HEK293 (cell line): ENCODE measurements at regions not wholly inside any gene's neighbourhood (a gene's known extent, or its start where the extent isn't known, plus 50 kb on each side); places are given as distances from the start of the nearest gene placed in this dataset.

Source experiments
- GFI1B ChIP-seq: fragments of 450-650 bp; formaldehyde crosslinking; IDR thresholded peaks from 2 replicates; pipeline ENCODE4 v1.5.1; 2016; ENCODE audit warnings: missing biosample characterization, missing genetic modification characterization
- GLI4 ChIP-seq: fragments of 450-650 bp; formaldehyde crosslinking; IDR thresholded peaks from 2 replicates; pipeline ENCODE4 v1.5.1; 2016; ENCODE audit warnings: missing biosample characterization, missing genetic modification characterization
- KLF17 ChIP-seq: fragments of 450-650 bp; formaldehyde crosslinking; IDR thresholded peaks from 2 replicates; pipeline ENCODE4 v1.5.1; 2016; ENCODE audit warnings: missing biosample characterization, missing genetic modification characterization
- KLF8 ChIP-seq: fragments of 450-650 bp; formaldehyde crosslinking; IDR thresholded peaks from 2 replicates; pipeline ENCODE4 v1.5.1; 2016; ENCODE audit warnings: missing biosample characterization, missing genetic modification characterization
- MEIS1 ChIP-seq: sonication (generic); formaldehyde crosslinking; IDR thresholded peaks from 2 replicates; pipeline ENCODE4 v1.8.1; 2022; ENCODE audit warnings: missing genetic modification reagents, mild to moderate bottlenecking, borderline replicate concordance
- PBX3 ChIP-seq: sonication (generic); formaldehyde crosslinking; IDR thresholded peaks from 2 replicates; pipeline ENCODE4 v1.8.1; 2022; ENCODE audit warnings: mild to moderate bottlenecking, moderate library complexity, missing genetic modification reagents
- RBAK ChIP-seq: fragments of 450-650 bp; formaldehyde crosslinking; IDR thresholded peaks from 2 replicates; pipeline ENCODE4 v1.5.1; 2016; ENCODE audit warnings: missing biosample characterization, missing genetic modification characterization
- SCRT2 ChIP-seq: fragments of 450-650 bp; formaldehyde crosslinking; IDR thresholded peaks from 2 replicates; pipeline ENCODE4 v1.5.1; 2016; ENCODE audit warnings: missing biosample characterization, missing genetic modification characterization
- SP2 ChIP-seq: fragments of 450-650 bp; formaldehyde crosslinking; IDR thresholded peaks from 2 replicates; pipeline ENCODE4 v1.5.1; 2016; ENCODE audit warnings: missing biosample characterization, missing genetic modification characterization
- SP7 ChIP-seq: fragments of 450-650 bp; formaldehyde crosslinking; IDR thresholded peaks from 2 replicates; pipeline ENCODE4 v1.5.1; 2016; ENCODE audit warnings: missing biosample characterization, missing genetic modification characterization
- TCF7L2 ChIP-seq: IDR thresholded peaks from 2 replicates; pipeline ENCODE4 v1.6.1; 2011; ENCODE audit warnings: low read depth, mild to moderate bottlenecking, inconsistent platforms, low read length, moderate library complexity, borderline replicate concordance
- ZBTB1 ChIP-seq: fragments of 450-650 bp; formaldehyde crosslinking; IDR thresholded peaks from 2 replicates; pipeline ENCODE4 v1.5.1; 2016; ENCODE audit warnings: missing biosample characterization, missing genetic modification characterization
- ZBTB17 ChIP-seq: fragments of 450-650 bp; formaldehyde crosslinking; IDR thresholded peaks from 2 replicates; pipeline ENCODE4 v1.5.1; 2016; ENCODE audit warnings: missing biosample characterization, missing genetic modification characterization
- ZBTB20 ChIP-seq: fragments of 450-650 bp; formaldehyde crosslinking; IDR thresholded peaks from 2 replicates; pipeline ENCODE4 v1.5.1; 2016; ENCODE audit warnings: missing biosample characterization, missing genetic modification characterization
- ZFP3 ChIP-seq: fragments of 450-650 bp; formaldehyde crosslinking; IDR thresholded peaks from 2 replicates; pipeline ENCODE4 v1.5.1; 2016; ENCODE audit warnings: low read depth, missing biosample characterization, missing genetic modification characterization
- ZNF133 ChIP-seq: fragments of 450-650 bp; formaldehyde crosslinking; IDR thresholded peaks from 2 replicates; pipeline ENCODE4 v1.5.1; 2016; ENCODE audit warnings: missing biosample characterization, missing genetic modification characterization
- ZNF138 ChIP-seq: fragments of 450-650 bp; formaldehyde crosslinking; IDR thresholded peaks from 2 replicates; pipeline ENCODE4 v1.5.1; 2016; ENCODE audit warnings: missing biosample characterization, missing genetic modification characterization, borderline replicate concordance
- ZNF140 ChIP-seq: fragments of 450-650 bp; formaldehyde crosslinking; IDR thresholded peaks from 2 replicates; pipeline ENCODE4 v1.5.1; 2016; ENCODE audit warnings: missing biosample characterization, missing genetic modification characterization
- ZNF19 ChIP-seq: fragments of 450-650 bp; formaldehyde crosslinking; IDR thresholded peaks from 2 replicates; pipeline ENCODE4; 2016; ENCODE audit warnings: missing biosample characterization, missing genetic modification characterization, low read depth
- ZNF354C ChIP-seq: fragments of 450-650 bp; formaldehyde crosslinking; IDR thresholded peaks from 2 replicates; pipeline ENCODE4 v1.5.1; 2016; ENCODE audit warnings: missing biosample characterization, missing genetic modification characterization, low read depth, borderline replicate concordance
- ZNF366 ChIP-seq: fragments of 450-650 bp; formaldehyde crosslinking; conservative IDR thresholded peaks from 2 replicates; pipeline ENCODE4 v1.5.1; 2016; ENCODE audit warnings: missing biosample characterization, missing genetic modification characterization
- ZNF398 ChIP-seq: fragments of 450-650 bp; formaldehyde crosslinking; IDR thresholded peaks from 2 replicates; pipeline ENCODE4 v1.5.1; 2017; ENCODE audit warnings: missing biosample characterization, missing genetic modification characterization
- ZNF423 ChIP-seq: fragments of 450-650 bp; formaldehyde crosslinking; IDR thresholded peaks from 2 replicates; pipeline ENCODE4 v1.5.1; 2016; ENCODE audit warnings: missing biosample characterization, missing genetic modification characterization
- ZNF426 ChIP-seq: fragments of 450-650 bp; formaldehyde crosslinking; IDR thresholded peaks from 2 replicates; pipeline ENCODE4 v1.5.1; 2017; ENCODE audit warnings: missing biosample characterization, missing genetic modification characterization, mild to moderate bottlenecking, inconsistent platforms, moderate library complexity
- ZNF473 ChIP-seq: fragments of 450-650 bp; formaldehyde crosslinking; IDR thresholded peaks from 2 replicates; pipeline ENCODE4 v1.5.1; 2017; ENCODE audit warnings: missing biosample characterization, missing genetic modification characterization
- ZNF488 ChIP-seq: fragments of 450-650 bp; formaldehyde crosslinking; IDR thresholded peaks from 2 replicates; pipeline ENCODE4 v1.5.1; 2016; ENCODE audit warnings: missing biosample characterization, missing genetic modification characterization
- ZNF510 ChIP-seq: fragments of 450-650 bp; formaldehyde crosslinking; IDR thresholded peaks from 2 replicates; pipeline ENCODE4 v1.5.1; 2018; ENCODE audit warnings: mild to moderate bottlenecking, missing genetic modification characterization, missing biosample characterization; ENCODE audit not compliant: insufficient replicate concordance
- ZNF521 ChIP-seq: fragments of 450-650 bp; formaldehyde crosslinking; IDR thresholded peaks from 2 replicates; pipeline ENCODE4 v1.5.1; 2017; ENCODE audit warnings: missing biosample characterization, mild to moderate bottlenecking, missing genetic modification characterization
- ZNF530 ChIP-seq: fragments of 450-650 bp; formaldehyde crosslinking; IDR thresholded peaks from 2 replicates; pipeline ENCODE4 v1.5.1; 2016; ENCODE audit warnings: low read depth, missing biosample characterization, missing genetic modification characterization
- ZNF555 ChIP-seq: fragments of 450-650 bp; formaldehyde crosslinking; conservative IDR thresholded peaks from 2 replicates; pipeline ENCODE4 v1.5.1; 2017; ENCODE audit warnings: missing biosample characterization, mild to moderate bottlenecking, missing genetic modification characterization, inconsistent platforms
- ZNF621 ChIP-seq: fragments of 450-650 bp; formaldehyde crosslinking; IDR thresholded peaks from 2 replicates; pipeline ENCODE4 v1.5.1; 2017; ENCODE audit warnings: missing biosample characterization, missing genetic modification characterization
- ZNF623 ChIP-seq: fragments of 450-650 bp; formaldehyde crosslinking; IDR thresholded peaks from 2 replicates; pipeline ENCODE4 v1.5.1; 2016; ENCODE audit warnings: missing biosample characterization, missing genetic modification characterization
- ZNF768 ChIP-seq: fragments of 450-650 bp; formaldehyde crosslinking; IDR thresholded peaks from 2 replicates; pipeline ENCODE4 v1.5.1; 2018; ENCODE audit warnings: missing biosample characterization, mild to moderate bottlenecking, missing genetic modification characterization
- ZNF791 ChIP-seq: fragments of 450-650 bp; formaldehyde crosslinking; IDR thresholded peaks from 2 replicates; pipeline ENCODE4 v1.5.1; 2016; ENCODE audit warnings: missing biosample characterization, missing genetic modification characterization
- ZNF837 ChIP-seq: fragments of 450-650 bp; formaldehyde crosslinking; IDR thresholded peaks from 2 replicates; pipeline ENCODE4 v1.5.1; 2016; ENCODE audit warnings: missing biosample characterization, missing genetic modification characterization
- ZNF843 ChIP-seq: fragments of 450-650 bp; formaldehyde crosslinking; IDR thresholded peaks from 2 replicates; pipeline ENCODE4 v1.5.1; 2016; ENCODE audit warnings: missing biosample characterization, missing genetic modification characterization
- ZSCAN16 ChIP-seq: fragments of 450-650 bp; formaldehyde crosslinking; IDR thresholded peaks from 2 replicates; pipeline ENCODE4 v1.5.1; 2016; ENCODE audit warnings: missing biosample characterization, missing genetic modification characterization

GRCh38 chr20:11267131-11267761 lies 593.4 kb upstream of the JAG1 start (continued):
- TF ChIP-seq MEIS1 (no peak), KLF17 (no peak), ZNF623 (no peak), ZNF366 (tag by site-specific recombination) (no peak), KLF8 (tag by site-specific recombination) (peak; percentile 34; the same call in 1 of the 2 replicates), ZNF768 (tag by site-specific recombination) (no peak), ZNF133 (tag by site-specific recombination) (no peak), ZNF140 (tag by site-specific recombination) (no peak), ZFP3 (tag by site-specific recombination) (no peak), ZNF837 (no peak), GFI1B (peak; percentile 90), ZNF555 (tag by site-specific recombination) (no peak), SCRT2 (tag by site-specific recombination) (no peak), ZNF488 (tag by site-specific recombination) (0 out of 2 replicates have a peak, but pooled peaks have one; percentile 9), ZNF621 (no peak), ZNF530 (no peak), GLI4 (tag by site-specific recombination) (no peak), SP2 (no peak), ZNF426 (tag by site-specific recombination) (no peak), ZNF843 (tag by site-specific recombination) (no peak), ZNF19 (tag by site-specific recombination) (no peak), ZNF398 (tag by site-specific recombination) (peak; percentile 69), ZSCAN16 (tag by site-specific recombination) (no peak), ZNF521 (tag by site-specific recombination) (no peak), RBAK (tag by site-specific recombination) (no peak), SP7 (peak; percentile 73), ZNF354C (tag by site-specific recombination) (no peak), TCF7L2 (no peak), PBX3 (CRISPR knock-in tag) (no peak), ZNF791 (tag by site-specific recombination) (no peak), ZNF423 (tag by site-specific recombination) (no peak), ZBTB1 (no peak), ZNF510 (no peak), ZNF473 (no peak), ZNF138 (tag by site-specific recombination) (no peak), ZBTB20 (tag by site-specific recombination) (no peak), ZBTB17 (tag by site-specific recombination) (no peak)
